ENCODE measurements at regions not wholly inside any gene's neighbourhood (a gene's known extent, or its start where the extent isn't known, plus 50 kb on each side); places are given as distances from the start of the nearest gene placed in this dataset.

DNA sequence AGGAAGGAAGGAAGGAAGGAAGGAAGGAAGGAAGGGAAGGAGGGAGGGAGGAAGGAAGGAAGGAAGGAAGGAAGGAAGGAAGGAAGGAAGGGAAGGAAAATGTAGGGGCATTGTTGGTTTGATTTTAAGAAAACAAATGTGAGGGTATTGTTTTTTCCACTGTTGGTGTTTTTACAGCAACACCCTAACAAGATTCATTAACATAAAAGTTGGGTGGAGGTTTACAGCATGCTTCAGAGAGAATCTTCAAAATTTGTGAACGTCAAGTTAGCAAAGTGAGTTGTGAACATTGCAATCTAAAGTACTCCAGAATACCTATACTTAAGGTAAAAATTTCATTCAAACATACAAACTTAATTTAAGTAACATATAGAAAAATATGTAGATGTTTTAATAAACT is 200.2 kb upstream of the ID4 start:
- H3K27ac ChIP-seq (ENCODE audit: insufficient read depth, low read depth, low read length): no peak overlapping the region
- POLR2A ChIA-PET: no interaction called here
- intact Hi-C loops (cut with micrococcal nuclease): no loop called here

More for the DNA sequence above, 200.2 kb upstream of the ID4 start:
- no TSS peak for BruUV-seq (replicated peaks)
- peaks cover 7% of the 10 kb centered on the region for H3K9me3 ChIP-seq (replicated peaks; ENCODE audit: control insufficient read depth, insufficient read depth, low read length)
- H3K36me3 ChIP-seq (ENCODE audit: control insufficient read depth in 2 of 2, extremely low read depth in 1 of 2, insufficient read depth in 2 of 2, low read length in 2 of 2): no peaks in the 10 kb centered on the region
- CTCF ChIA-PET: no interaction called here
- H3K27me3 ChIP-seq (ENCODE audit: control insufficient read depth in 2 of 2, insufficient read depth in 2 of 2, low read length in 2 of 2): no peaks in the 10 kb centered on the region
- H3K4me2 ChIP-seq (ENCODE audit: insufficient read depth, low read length): no peak overlapping the region
- TF ChIP-seq EZH2 (IDR thresholded peaks at IDR 0.05; ENCODE audit: borderline replicate concordance, low read depth, low read length, severe bottlenecking) (no peak), POLR2AphosphoS5 (IDR thresholded peaks at IDR 0.05; ENCODE audit: insufficient read depth, low read depth, low read length) (no peak), GATA2 (IDR thresholded peaks at IDR 0.05; ENCODE audit: insufficient read depth, insufficient read length, low read depth, low read length) (no peak), FOS (IDR thresholded peaks at IDR 0.05; ENCODE audit: borderline replicate concordance, insufficient read depth, low read length) (no peak), CTCF (IDR thresholded peaks at IDR 0.05; ENCODE audit: extremely low read depth in 1 of 2, insufficient read depth in 1 of 2, low read depth in 1 of 2, low read length in 2 of 2) (no peak), JUN (IDR thresholded peaks at IDR 0.05; ENCODE audit: borderline replicate concordance, insufficient read depth, insufficient read length, low read depth) (no peak), MYC (IDR thresholded peaks at IDR 0.05; ENCODE audit: low read depth, low read length) (no peak), POLR2A (IDR thresholded peaks at IDR 0.05; ENCODE audit: low read depth, low read length) (no peak)
- TF ChIP-seq, protein P1, sequence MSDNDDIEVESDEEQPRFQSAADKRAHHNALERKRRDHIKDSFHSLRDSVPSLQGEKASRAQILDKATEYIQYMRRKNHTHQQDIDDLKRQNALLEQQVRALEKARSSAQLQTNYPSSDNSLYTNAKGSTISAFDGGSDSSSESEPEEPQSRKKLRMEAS (IDR thresholded peaks at IDR 0.05; ENCODE audit: insufficient read depth, insufficient read length): no peak
- H3K4me3 ChIP-seq (replicated peaks in 1 of 3; ENCODE audit: insufficient read depth in 1 of 3, low read depth in 1 of 3, low read length in 3 of 3): no peak overlapping the region
- no peaks in the 10 kb centered on the region for H3K4me1 ChIP-seq (ENCODE audit: control insufficient read depth, extremely low read depth, insufficient read depth, low read length)
- dilution Hi-C loops (cut with MboI; ENCODE audit: extremely low pct_ligation_motif_present, low sequenced_read_pairs): no loop called here
- H3K79me2 ChIP-seq (ENCODE audit: control insufficient read depth, insufficient read depth, low read length): no peaks in the 10 kb centered on the region
- no peak overlapping the region for H3K9ac ChIP-seq (replicated peaks; ENCODE audit: extremely low read depth, insufficient read depth, low read length)
- H2AFZ ChIP-seq (ENCODE audit: low read depth, low read length): no peak overlapping the region
- H4K20me1 ChIP-seq (replicated peaks; ENCODE audit: control insufficient read depth, extremely low read depth, insufficient read depth, low read length): no peaks in the 10 kb centered on the region
- no peaks in the 10 kb centered on the region for H3K9me1 ChIP-seq (replicated peaks; ENCODE audit: control insufficient read depth, extremely low read depth, insufficient read depth, low read length)
- FAIRE-seq: no peak
- DNase-seq (ENCODE audit: low read depth, low spot score): no peak

All from endothelial cell of umbilical vein (primary cell).